OCI-LY3 (cell line): ENCODE measurements at regions not wholly inside any gene's neighbourhood (a gene's known extent, or its start where the extent isn't known, plus 50 kb on each side); places are given as distances from the start of the nearest gene placed in this dataset.

ENCODE experiments used
- H2AFZ ChIP-seq: fragments of 200-600, 300-600 bp; shearing (Covaris generic); 2 replicates; pipeline ENCODE4 v1.6.0; 2014; ENCODE audit warnings: antibody characterized with exemption, low read depth, low read length
- H3K27ac ChIP-seq: fragments of 200-600, 300-600 bp; sonication (generic); 2 replicates; pipeline ENCODE4 v1.5.1; 2014; ENCODE audit warnings: mild to moderate bottlenecking, low read length, moderate library complexity, mixed read lengths
- H3K27me3 ChIP-seq: fragments of 200-600, 300-600 bp; sonication (generic); 2 replicates; pipeline ENCODE4 v1.6.1; 2014; ENCODE audit warnings: low read depth, low read length, mixed read lengths
- H3K36me3 ChIP-seq: fragments of 200-600, 300-600 bp; sonication (generic); replicated peaks from 2 replicates; pipeline ENCODE3; 2014; ENCODE audit warnings: low read depth, low read length, mixed read lengths
- H3K4me1 ChIP-seq: fragments of 300-600, 200-600 bp; sonication (generic); 2 replicates; pipeline ENCODE4 v1.6.1; 2014; ENCODE audit warnings: low read length, mixed read lengths
- H3K4me2 ChIP-seq: fragments of 200-600, 300-600 bp; sonication (generic); 2 replicates; pipeline ENCODE4 v1.6.1; 2014; ENCODE audit warnings: low read length, mixed read lengths
- H3K4me3 ChIP-seq: fragments of 300-600, 200-600 bp; sonication (generic); 2 replicates; pipeline ENCODE4 v1.5.1; 2014; ENCODE audit warnings: antibody characterized with exemption, mild to moderate bottlenecking, low read length, moderate library complexity
- H3K79me2 ChIP-seq: fragments of 300-600, 200-600 bp; shearing (Covaris generic); 2 replicates; pipeline ENCODE4 v1.6.1; 2014; ENCODE audit warnings: mild to moderate bottlenecking, low read length, mixed read lengths
- H3K9ac ChIP-seq: fragments of 300-600, 200-600 bp; shearing (Covaris generic); 2 replicates; pipeline ENCODE4 v1.6.0; 2014; ENCODE audit warnings: mild to moderate bottlenecking, low read length, moderate library complexity
- H3K9me3 ChIP-seq: fragments of 200-600, 300-600 bp; shearing (Covaris generic); 2 replicates; pipeline ENCODE4 v1.6.1; 2014; ENCODE audit warnings: low read length, mixed read lengths; ENCODE audit not compliant: insufficient read depth
- H4K20me1 ChIP-seq: fragments of 200-600, 300-600 bp; sonication (generic); 2 replicates; pipeline ENCODE4 v1.6.1; 2016; ENCODE audit warnings: low read length, mixed read lengths; ENCODE audit not compliant: insufficient read depth
- EZH2phosphoT487 ChIP-seq: fragments of 200-600 bp; shearing (Covaris generic); IDR thresholded peaks from 2 replicates; pipeline ENCODE4 v1.6.1; 2018; ENCODE audit warnings: antibody characterized with exemption, mixed run types, low read depth
- TF ChIP-seq, protein P1 (sequence below): fragments of 200-600, 300-600 bp; sonication (generic); IDR thresholded peaks from 2 replicates; pipeline ENCODE4 v1.5.1; 2014; ENCODE audit warnings: antibody characterized with exemption, low read length, low read depth

GRCh38 chr10:81820418-81820817, 54.6 kb upstream of the NRG3 start:
- no peak for TF ChIP-seq EZH2phosphoT487
- TF ChIP-seq, protein P1, sequence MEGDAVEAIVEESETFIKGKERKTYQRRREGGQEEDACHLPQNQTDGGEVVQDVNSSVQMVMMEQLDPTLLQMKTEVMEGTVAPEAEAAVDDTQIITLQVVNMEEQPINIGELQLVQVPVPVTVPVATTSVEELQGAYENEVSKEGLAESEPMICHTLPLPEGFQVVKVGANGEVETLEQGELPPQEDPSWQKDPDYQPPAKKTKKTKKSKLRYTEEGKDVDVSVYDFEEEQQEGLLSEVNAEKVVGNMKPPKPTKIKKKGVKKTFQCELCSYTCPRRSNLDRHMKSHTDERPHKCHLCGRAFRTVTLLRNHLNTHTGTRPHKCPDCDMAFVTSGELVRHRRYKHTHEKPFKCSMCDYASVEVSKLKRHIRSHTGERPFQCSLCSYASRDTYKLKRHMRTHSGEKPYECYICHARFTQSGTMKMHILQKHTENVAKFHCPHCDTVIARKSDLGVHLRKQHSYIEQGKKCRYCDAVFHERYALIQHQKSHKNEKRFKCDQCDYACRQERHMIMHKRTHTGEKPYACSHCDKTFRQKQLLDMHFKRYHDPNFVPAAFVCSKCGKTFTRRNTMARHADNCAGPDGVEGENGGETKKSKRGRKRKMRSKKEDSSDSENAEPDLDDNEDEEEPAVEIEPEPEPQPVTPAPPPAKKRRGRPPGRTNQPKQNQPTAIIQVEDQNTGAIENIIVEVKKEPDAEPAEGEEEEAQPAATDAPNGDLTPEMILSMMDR: peak; percentile 55
- Histone ChIP-seq H3K9ac (no peak overlapping the region), H3K36me3 (no peaks in the 10 kb centered on the region), H3K4me3 (no peak overlapping the region), H3K9me3 (no peaks in the 10 kb centered on the region), H3K27me3 (no peaks in the 10 kb centered on the region), H3K4me2 (no peak overlapping the region), H2AFZ (no peak overlapping the region), H3K4me1 (no peaks in the 10 kb centered on the region), H4K20me1 (no peaks in the 10 kb centered on the region), H3K79me2 (no peaks in the 10 kb centered on the region), H3K27ac (no peak overlapping the region)
